GM21360 (cell line): ENCODE measurements at regions not wholly inside any gene's neighbourhood (a gene's known extent, or its start where the extent isn't known, plus 50 kb on each side); places are given as distances from the start of the nearest gene placed in this dataset.
A peak's percentile ranks its signal among the peaks of the same experiment; 100 is the strongest.

ENCODE experiments used
- ATAC-seq: cut with Tn5 transposase; IDR thresholded peaks from one replicate; pipeline ENCODE4 v1.9.1; 2021; ENCODE audit warnings: mild to moderate bottlenecking, moderate library complexity; ENCODE audit not compliant: unreplicated experiment

GRCh38 chr3:31244929-31245817 lies 287.6 kb upstream of the STT3B start:
- no peak for ATAC-seq

- no peak for ATAC-seq
These were observed 286.2 kb upstream of the STT3B start for GRCh38 chr3:31246293-31247062.

- no peak for ATAC-seq
These were observed 285.7 kb upstream of the STT3B start for GRCh38 chr3:31247063-31247447.

GRCh38 chr3:31247850-31248562 lies 284.7 kb upstream of the STT3B start:
- ATAC-seq: peak; percentile 55

- no peak for ATAC-seq
These were observed 284.1 kb upstream of the STT3B start for GRCh38 chr3:31248563-31248992.

DNA sequence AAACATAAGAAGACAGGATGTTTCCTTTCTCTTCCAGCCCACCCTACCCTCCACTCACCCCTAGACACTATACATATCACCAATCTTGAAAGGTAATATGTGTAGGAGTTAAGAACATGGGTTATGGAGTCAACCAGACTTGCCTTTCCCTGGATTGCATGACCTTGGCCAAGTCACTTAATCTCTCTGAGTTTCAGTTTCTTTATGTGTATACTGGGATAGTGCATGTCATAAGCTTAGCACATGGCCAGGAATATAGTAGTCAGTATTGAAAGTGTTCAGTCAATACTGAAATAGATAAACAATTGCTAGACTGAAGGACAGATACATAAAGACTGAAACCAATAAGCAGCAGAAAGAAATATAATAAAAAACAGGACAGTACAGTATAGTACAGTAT lies 283.2 kb upstream of the STT3B start:
- ATAC-seq: no peak

DNA sequence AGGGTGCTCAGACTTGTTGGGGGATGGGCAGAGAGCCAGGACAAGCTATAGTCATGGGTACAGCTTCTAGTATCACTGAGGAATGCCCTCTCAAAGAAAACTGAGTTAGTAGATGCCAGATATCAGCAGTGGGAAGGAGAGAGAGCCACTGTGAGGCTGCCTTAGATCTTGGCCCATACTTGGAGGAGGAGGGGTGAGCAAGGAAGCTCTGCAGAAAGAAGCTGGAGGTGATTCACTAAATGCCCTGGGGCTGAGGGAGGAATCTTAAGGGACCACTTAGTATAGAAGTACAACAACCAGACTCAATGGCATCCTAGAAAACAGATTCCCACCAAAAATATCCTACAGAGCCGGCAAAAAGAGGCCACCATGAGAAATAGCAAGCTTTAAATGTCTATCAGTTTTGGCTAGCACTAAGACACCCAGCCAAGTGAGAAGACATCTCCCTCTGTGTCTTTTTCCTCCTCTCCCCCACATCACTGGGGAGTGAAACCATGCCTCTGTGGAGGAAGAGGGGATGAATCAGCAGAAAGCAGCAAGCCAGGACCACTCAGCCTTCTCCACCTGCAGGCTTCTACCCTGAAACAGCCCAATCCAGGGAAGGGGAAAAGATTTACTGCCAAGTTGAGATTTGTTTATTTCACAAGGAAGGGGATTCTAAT lies 282.5 kb upstream of the STT3B start:
- ATAC-seq: no peak

GRCh38 chr3:31251083-31251482 lies 281.6 kb upstream of the STT3B start:
- ATAC-seq: no peak

DNA sequence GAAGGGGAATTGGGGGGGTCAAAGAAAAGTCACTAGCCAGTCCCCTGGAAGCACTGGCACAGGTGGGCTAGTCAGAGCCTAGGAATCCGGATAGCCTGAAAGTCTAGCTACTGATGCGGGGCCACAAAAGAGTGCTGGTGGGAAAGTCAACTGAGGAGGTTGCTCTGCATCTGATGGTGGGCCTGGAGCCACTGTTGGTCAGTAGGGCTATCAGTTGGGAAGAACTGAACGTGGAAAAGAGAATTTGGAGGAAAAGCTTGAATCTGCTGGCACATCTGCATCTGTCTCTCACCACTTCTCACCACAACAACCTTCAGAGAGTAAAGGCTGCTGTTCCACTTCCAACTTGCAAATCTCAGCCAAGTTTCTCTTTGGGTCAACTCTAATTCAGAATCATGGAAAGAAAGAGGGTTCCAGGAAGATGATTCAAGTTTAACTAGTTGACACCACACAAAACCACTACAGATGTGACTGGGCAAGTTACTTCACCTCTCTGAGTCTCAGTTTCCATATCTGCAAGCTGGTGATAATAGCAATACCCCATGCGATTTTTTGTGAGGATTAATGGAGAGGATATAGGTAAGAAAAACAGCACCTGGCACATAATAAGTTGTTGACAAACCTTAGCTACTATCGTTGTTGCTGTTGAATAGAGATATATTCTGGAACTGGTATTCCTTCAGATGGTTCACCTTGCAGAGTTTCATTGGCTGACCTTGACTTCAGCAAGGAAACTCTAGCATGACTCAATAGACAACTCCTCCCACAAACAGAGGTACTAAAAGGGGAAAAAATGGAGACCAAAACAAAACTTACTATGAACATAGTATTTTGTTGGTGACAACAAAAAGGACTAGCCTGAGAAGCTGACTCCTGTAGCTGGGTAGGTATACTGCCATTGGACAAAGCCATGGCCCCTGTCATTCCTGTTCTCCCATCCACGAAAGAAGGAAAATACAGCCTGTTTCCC lies 280.2 kb upstream of the STT3B start:
- ATAC-seq: no peak

DNA sequence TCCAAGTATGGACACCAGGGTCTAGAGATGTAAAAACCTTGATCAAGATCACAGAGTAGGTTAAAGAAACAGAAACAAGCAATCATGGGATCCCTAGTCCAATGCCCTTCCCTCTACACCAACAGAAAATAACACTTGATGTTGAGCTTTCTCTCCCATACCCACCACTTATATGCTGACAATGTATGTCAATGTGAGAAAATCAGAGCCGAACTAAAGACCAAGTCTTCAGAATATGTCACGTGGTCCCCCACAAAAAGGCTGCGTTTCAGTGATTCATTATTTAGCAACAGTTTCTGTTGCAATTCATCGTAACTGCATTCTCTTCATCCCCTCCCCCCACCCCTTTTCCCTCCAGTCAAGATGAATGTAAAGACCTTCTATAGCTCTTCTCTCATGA lies 278.9 kb upstream of the STT3B start:
- ATAC-seq: no peak

DNA sequence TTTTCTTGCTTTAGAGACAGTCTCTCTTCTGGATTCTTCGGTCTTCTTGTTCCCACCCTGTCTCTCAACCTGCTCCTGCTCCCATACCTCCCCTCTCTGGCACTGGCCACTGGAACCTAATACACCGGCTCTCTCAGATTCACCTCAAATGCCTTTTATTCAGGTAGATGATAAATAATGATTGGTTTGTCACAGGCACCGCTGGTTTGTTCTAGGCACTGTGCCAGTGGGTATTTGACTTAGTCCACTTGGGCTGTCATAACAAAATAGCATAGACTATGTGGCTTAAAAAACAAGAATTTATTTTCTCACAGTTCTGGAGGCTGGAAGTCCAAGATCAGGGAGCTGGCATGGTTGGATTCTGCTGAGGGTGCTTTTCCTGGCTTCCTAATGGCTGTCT lies 278.2 kb upstream of the STT3B start:
- no peak for ATAC-seq

DNA sequence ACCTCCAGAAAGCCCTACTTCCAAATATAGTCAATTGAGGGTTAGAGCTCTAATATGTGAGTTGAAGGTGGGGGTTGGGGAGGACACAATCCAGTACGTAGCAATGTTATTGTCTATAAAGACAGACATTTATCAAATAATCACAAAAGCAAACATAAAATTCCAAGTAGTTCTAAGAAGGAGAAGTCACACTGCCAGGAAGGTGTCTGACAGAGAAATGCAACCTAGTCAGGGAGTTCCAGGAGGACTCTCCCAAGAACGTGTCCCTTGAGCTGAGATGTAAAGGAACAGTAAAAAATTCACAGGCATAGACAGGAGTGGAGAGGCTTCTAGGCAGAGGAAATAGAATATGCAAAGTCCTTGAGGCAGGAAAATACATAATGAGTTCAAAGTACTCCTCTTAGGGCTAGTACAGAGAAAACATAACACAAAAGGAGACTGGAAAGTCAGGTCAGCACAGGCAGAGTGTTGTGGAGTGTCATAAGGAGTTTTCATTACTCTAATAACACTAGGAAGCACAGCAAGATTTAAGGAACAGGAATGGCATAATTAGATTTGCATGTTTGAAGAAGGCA lies 277.6 kb upstream of the STT3B start:
- no peak for ATAC-seq

- no peak for ATAC-seq
These were observed 270.5 kb upstream of the STT3B start for GRCh38 chr3:31262201-31262600.

- no peak for ATAC-seq
These were observed 268.8 kb upstream of the STT3B start for GRCh38 chr3:31263897-31264296.

DNA sequence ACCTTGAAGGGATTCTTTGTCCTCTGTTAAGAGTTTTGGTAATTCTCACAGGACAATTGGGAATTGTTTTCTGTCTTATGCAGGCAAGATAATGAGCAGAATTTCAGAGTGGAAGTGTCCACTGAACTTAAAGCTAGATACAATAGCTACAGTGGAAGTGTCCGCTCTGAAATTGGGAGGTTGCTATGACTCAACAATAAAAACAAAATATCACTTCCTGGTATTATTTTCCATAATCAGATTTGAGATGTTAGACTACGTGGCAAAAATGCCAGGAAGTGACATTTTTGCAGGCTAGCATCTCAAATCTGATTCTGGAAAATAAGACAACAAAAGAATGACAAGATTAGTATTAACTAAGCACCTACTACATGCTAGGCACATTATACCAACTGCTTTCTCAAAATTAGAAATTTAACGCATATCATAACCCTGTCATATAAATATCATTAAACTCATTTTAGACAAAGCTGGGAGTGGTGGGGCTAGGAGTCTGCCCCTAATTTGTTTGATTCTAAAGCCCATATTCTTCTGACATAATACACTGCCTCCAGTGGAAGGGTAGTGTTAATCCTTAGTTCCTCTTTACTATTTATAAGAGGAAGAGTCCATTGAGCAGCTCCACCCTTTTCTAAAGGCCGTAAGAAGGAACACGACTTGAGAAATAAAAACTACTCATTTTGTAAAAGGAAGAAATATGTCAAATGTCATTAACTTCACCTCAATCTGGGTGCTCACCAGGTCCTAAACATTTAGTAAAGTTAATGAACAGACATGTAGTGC lies 266.9 kb upstream of the STT3B start:
- ATAC-seq: no peak

DNA sequence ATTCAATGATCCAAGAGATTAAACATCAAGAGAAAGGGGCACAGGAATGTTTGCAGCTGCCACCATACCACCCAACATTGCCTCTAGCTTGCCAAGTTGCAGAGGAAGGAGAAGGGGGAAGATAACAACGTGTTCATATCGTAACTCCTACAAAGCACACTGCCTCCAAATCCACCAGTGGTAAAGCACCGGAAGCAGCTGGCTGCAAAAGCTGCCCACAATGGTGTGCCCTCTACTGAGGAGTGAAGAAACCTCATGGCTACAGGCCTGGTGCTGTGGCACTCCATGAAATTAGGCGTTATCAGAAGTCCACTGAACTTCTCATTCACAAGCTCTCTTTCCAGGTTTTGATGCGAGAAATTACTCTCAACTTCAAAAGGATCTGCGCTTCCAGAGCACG lies 263.9 kb upstream of the STT3B start:
- no peak for ATAC-seq

DNA sequence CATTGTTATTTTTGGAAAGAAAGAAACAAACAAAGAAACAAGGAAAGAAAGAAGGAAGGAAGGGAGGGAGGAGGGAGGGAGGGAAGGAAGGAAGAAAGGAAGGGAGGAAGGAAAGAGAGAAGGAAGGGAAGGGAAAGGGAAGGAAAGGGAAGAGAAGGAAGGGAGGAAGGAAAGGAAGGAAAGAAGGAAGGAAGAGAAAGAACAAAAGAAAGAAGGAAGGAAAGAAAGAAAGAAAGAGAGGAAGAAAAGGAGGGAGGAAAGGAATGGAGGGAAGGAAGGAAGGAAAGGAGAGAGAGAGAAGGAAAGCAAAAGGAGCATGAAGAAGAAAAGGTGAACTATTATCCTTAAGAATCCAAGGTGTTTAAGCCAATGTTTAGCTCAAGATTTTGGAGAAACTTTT lies 262.7 kb upstream of the STT3B start:
- ATAC-seq: no peak

DNA sequence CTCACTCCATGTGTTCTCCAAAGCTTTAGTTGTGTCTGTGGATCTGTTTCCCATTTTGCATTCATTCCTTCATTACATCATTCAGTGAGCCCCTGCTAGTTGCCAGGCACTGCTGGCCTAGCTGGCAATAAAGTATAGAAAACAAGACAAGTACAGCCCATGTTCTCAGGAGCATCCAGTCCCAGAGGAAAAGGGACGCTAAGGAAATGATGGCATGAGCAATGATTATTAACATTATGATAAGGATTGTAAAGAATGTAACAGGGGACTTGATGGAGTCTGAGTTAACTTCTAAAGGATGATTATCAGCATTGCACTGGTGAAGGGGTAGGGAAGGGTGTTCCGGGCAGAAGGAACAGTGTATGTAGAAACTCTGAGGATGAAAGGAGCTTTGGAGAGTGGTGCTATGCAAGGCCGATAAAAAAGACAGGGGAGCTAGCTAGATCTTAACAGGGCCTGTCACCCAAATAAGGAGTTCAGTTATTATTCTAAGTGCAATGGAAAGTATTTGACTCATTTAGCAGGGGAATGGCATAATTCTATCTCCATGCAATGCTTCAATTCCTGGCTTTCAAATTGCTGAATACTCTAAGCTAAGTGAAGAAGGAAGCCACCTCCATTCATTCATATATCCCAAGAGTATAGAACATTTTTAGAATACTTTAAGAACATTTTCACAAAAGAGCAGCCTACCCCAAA lies 258.2 kb upstream of the STT3B start:
- ATAC-seq: no peak
